NCI-H510A (cell line): ENCODE measurements at regions not wholly inside any gene's neighbourhood (a gene's known extent, or its start where the extent isn't known, plus 50 kb on each side); places are given as distances from the start of the nearest gene placed in this dataset.

Source experiments
- DNase-seq: peaks from one replicate; lab custom pipeline; 2025; lab: John Stamatoyannopoulos, UW

- DNase-seq: no peak
Measured at GRCh38 chr13:103965506-103966243, 899.5 kb upstream of the SLC10A2 start.

DNA sequence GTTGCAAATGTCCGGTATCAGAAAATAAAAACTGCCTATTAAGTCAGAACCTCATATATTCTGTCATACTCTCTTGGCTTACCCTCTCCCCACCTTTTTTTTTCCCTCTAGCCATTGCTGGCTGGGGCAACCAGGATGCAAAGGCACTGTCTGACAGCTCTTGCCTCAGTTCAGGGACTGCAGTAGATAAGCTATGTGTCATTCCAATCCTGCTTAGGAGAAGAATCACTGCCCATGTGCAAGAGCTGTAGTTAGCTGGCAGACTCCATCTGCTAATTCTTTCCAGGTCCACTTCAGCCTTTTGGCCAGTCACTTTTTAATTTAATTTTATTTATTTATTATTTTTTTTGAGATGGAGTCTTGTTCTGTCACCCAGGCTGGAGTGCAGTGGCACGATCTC lies 895.6 kb upstream of the SLC10A2 start:
- no peak for DNase-seq

DNA sequence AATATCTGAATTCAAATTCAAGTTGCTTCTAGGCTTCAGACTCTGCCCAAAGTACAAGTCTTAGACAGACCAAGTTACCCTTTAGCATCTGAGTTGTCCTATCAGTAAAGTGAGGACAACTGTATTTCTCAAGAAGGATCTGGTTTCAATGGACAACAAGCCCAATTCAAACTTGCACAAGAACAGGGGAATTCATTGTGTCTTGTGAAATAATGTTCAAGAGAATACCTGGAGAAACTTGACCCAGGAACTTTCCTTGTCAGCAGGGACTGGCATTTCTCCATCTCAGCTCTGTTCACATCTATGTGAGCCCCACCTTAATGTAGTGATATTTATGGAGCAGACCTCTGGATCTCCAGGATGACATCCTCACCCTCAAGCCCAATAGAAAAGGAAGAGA lies 894.9 kb upstream of the SLC10A2 start:
- no peak for DNase-seq

- no peak for DNase-seq
Measured at GRCh38 chr13:103960001-103960400, 893.8 kb upstream of the SLC10A2 start.

DNA sequence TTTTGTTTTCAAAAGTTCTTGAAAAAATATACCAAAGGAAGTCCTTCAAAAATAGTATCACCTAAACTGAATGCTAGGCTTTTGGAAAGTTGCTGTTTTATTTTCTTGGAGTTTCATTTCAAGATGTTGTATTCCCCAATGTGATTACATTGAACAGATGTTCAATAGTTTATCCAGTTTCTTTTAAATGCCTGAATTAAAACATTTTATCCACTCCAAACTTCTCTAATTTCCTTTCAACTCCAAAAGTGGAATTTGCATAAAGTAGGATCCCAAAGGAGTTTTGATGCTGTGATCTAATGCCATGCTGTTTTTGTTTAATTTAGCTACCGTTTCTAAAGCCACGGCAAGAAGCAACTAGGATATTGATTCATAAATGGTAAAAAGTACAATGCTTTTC lies 892.5 kb upstream of the SLC10A2 start:
- DNase-seq: no peak

DNA sequence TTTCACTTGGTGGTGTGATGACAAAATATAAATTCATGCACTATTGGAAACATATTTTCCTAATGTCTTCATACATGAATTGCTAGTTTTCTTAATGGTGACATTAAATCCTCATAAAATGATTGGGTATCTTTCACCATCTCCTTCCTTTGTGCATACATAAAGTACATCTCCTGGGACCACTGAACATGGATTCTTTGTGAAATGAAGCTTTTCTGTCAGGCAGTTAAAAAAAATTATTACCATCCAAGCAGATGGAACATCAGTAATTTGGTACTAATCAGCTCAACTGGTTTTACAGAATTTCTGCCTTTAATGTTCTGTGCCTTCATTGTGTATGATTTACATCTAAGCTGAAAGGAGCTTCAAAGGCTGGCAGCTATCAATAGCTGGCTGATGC lies 891.7 kb upstream of the SLC10A2 start:
- no peak for DNase-seq

DNA sequence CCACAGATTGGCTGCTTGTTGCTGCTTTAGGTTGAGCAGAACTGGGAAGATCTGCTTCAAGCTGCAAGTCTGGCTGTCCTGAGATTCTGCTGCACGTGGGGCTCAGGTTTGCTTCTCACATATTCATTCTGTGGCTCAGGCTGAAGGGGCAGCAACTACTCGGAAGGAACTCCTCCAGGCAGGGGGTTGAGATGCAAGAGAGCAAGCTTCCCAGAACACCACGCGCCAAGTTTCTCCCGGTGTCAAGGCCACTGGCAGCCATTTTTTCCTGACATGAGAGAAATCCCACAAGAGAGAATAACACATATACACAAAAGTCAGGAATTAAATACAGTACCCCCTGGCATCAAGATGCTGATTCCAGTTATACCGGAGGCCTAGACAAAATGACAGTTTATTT lies 887.6 kb upstream of the SLC10A2 start:
- no peak for DNase-seq

DNA sequence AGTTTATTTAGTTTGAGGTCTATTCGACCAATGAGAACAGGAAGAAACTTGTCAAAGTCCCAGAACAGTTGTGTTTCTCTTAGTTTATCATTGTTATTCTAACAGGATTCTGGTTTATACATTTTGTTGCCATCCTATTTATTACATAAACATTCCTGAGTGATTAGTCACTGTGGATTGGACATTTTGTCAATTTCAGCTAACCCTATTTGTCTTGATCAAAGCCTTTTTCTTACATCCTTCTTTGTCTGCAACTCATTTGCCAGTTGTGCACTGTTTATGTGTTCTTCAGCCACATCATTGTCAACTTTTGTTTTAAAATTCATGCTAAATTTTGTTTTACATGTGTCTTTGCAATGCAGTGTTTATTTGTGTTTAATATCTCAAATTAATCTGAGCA lies 886.0 kb upstream of the SLC10A2 start:
- DNase-seq: no peak

GRCh38 chr13:103948426-103948825 lies 882.2 kb upstream of the SLC10A2 start:
- DNase-seq: no peak

DNA sequence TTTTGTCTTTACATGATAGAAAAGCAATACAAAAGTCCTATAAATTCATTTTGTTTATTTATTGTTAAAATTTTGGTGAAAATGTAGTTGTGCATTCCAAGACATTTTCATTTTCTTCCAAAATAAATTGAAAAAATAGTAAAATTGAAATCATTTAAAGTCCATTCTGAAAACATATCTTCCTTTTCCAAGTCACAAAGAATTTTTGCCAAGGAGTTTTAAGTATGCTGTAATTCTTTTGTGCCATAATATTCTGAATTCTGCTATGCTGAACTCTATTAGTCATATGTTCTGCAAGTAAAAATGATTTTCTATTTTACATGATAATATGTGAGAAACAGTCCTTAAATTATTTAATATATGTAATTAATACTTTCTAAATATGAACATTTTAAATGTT lies 879.6 kb upstream of the SLC10A2 start:
- DNase-seq: no peak

DNA sequence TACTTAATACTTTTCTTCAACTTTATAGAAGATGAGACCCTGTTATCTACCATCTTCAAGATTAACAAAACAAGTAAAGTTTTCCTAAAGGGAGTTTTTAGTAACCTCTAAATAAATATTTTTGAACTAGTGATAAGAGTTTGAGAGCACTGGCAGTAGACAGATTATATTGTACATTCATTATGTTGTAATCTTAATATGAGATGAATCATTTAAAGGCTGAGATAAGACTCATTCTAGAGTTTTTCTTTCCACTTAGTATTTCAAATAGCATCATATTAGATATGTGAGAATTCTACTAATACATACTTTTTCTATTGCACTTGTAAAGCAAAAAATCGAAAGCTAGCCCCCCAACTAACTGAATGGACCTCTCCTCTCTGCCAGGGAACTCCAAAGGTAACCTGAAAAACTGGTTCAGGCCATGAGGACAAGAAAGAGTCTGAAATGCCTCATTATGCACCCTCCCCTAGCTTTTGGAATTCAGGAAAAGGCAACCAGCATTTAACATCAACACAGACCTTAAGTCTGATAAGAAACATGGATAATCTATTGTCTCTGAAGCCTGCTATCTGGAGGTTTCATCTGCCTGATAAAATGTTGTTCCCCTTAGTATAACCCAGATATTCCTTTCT lies 875.4 kb upstream of the SLC10A2 start:
- DNase-seq: no peak

GRCh38 chr13:103935117-103935516 lies 868.9 kb upstream of the SLC10A2 start:
- no peak for DNase-seq

DNA sequence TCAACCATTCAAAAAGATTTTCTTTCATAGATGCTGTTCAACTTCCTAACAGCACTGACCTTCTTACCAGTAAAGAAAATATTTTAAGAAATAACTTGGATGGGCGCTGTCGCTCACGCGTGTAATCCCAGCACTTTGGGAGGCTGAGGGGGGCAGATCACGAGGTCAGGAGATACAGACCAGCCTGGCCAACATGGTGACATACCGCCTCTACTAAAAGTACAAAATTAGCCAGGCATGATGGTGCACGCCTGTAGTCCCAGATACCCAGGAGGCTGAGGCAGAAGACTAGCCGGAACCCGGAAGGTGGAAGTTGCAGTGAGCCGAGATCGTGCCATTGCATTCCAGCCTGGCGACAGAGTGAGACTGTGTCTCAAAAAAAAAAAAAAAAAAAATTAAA lies 865.7 kb upstream of the SLC10A2 start:
- no peak for DNase-seq

GRCh38 chr13:103931331-103931845 lies 865.2 kb upstream of the SLC10A2 start:
- no peak for DNase-seq

DNA sequence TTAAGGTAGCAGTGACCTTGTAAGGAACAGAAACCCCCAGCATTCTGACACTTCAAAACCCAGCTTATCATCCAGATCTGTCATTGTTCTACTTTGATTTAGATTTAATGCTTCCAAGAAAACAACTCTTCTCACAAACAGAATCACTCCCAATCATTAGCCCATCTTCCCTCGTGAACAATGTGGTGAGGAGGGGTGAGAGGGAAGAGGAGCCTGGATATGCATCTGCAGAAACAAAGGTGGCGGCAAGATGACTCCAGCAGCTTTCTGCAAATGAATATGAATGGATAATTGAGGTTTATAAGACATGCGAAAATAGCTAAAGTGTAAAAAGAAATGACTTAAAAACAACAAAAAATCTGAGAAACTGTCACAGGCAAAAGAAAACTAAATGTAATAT lies 859.9 kb upstream of the SLC10A2 start:
- DNase-seq: no peak

- no peak for DNase-seq
Measured at GRCh38 chr13:103908911-103909310, 842.7 kb upstream of the SLC10A2 start.

DNA sequence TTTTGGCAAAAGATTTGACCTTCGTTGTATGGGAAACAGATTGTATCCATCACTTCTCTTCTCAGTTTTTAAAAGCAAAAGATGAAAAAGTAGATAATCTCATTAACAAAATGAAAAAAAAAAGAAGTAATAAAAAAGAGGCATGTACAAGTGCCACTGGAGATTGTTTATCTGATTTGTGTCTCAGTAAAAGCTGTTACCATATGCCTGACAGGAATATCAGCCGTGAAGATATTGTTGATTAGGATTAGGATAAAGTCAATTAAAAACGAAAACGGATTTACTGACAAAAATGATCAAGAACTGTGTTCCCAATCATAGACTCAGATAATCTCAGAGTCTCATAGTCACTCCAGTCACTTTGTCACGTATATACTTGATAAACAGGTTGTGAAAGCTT lies 842.1 kb upstream of the SLC10A2 start:
- no peak for DNase-seq

- no peak for DNase-seq
Measured at GRCh38 chr13:103903790-103904189, 837.6 kb upstream of the SLC10A2 start.

DNA sequence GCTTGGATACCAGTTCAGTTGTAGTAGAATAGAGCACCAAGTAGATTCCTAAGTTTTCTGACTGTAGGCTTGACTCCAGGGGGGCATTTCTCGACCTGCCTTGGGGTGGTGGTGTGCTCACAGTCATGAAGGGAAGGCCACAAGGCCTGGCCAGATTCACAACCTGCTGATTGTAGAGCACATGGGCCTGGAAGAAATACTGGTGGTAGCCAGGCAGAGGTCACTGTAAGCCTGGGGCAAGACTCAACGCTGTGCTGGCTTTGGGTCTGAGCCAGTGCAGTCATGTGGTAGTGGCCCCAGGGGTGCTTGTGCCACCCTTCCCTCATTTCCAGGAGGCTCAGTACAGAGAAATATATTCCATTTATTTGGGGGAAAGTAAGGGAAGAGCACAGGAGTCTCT lies 832.3 kb upstream of the SLC10A2 start:
- DNase-seq: no peak

DNA sequence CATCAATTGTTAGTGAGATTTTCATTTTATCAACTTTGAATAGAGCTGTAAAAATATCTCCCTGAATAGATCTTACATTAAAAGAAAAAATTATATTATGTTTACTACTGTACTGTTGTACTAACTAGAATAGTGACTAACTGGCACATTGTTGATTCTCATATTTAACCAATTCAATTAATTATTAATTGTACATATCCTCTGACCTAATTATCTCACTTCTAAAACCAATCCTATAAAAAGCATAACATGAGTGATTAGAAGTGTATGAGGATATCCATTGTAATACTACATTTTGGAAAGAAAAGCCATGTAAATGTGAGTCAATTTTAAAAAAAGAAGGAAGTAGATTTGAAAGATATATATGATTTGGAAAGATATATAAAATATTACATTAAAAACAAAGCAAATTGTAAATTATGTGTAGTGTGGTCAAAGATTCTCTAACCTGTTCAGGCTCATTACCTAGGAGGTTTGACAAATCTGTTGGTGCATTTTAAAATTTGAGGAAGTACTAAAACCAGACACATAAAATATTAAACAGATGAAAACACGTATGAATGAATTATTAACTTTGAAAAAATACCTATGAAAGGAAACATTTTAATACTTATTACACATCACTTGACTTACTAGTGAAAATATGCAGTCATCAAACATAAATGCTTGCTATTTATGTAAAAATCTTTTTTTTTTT lies 829.8 kb upstream of the SLC10A2 start:
- no peak for DNase-seq

GRCh38 chr13:103894626-103895025 lies 828.4 kb upstream of the SLC10A2 start:
- DNase-seq: no peak

GRCh38 chr13:103884101-103884723 lies 818.0 kb upstream of the SLC10A2 start:
- no peak for DNase-seq

- DNase-seq: no peak
Measured at GRCh38 chr13:103883698-103884097, 817.5 kb upstream of the SLC10A2 start.
